ENCODE measurements at regions not wholly inside any gene's neighbourhood (a gene's known extent, or its start where the extent isn't known, plus 50 kb on each side); places are given as distances from the start of the nearest gene placed in this dataset.
"Not testable (repeated sequence)": the region's sequence is repeated elsewhere in the genome, so short reads cannot be mapped to it uniquely, and the experiment has no call there.

- not testable (repeated sequence) for DNase-seq (ENCODE audit: low spot score in 2 of 2); H3K4me1 ChIP-seq; H3K4me3 ChIP-seq; H3K36me3 ChIP-seq; H3K27ac ChIP-seq; H3K27me3 ChIP-seq
- H3K9me3 ChIP-seq = peaks cover 0 to 68% (median 0%) of the 10 kb centered on the region in 4 donors
- WGBS, 2 donors = 49 to 50% methylated on average over 10 of the region's 10 CpGs
These were observed 388.1 kb upstream of the SPATA31A5 start for GRCh38 chr9:60525879-60526686.

DNA sequence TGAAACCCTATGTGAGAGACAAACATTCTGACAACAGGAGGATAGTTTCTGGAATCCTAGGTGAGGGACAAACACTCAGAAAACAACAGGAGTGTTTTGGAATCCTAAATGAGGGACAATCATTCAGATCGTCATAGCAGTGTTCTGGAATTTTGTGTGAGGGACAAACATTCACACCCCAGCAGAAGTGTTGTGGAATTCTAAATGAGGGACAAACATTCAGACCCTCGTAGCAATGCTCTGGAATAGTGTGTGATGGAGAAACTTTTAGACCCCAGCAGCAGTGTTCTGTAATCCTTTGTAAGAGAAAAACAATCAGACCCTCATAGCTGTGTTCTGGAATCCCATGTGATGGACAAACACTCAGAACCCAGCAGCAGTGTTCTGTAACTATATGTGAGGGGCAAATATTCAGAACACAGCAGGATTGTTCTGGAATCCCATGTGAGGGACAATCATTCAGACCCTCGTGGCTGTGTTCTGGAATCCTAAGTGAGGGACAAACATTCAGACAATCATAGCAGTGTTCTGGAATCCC is 387.4 kb upstream of the SPATA31A5 start:
- not testable (repeated sequence) for H3K4me1 ChIP-seq; H3K36me3 ChIP-seq; H3K4me3 ChIP-seq; H3K27me3 ChIP-seq; DNase-seq (ENCODE audit: low spot score in 2 of 2); H3K27ac ChIP-seq
- H3K9me3 ChIP-seq = peaks cover 0 to 63% (median 0%) of the 10 kb centered on the region in 4 donors
- 57 to 59% methylated on average over 3 of the region's 3 CpGs for WGBS, 2 donors

DNA sequence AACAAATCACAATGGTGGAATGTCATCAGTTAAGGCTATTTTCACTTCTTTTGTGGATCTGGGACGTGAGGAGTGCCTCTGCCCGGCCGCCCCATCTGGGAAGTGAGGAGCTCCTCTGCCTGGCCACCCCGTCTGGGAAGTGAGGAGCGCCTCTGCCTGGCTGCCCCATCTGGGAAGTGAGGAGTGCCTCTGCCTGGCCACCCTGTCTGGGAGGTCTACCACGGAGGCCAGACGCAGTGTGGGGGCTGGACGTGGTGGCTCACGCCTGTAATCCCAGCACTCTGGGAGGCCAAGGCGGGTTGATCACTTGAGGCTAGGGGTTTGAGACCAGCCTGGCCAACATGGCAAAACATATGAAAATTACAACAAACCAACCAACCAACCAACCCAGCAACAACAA is 369.7 kb upstream of the SPATA31A5 start:
- not testable (repeated sequence) for H3K27ac ChIP-seq; H3K27me3 ChIP-seq; H3K4me3 ChIP-seq; H3K36me3 ChIP-seq; H3K4me1 ChIP-seq; DNase-seq (ENCODE audit: low spot score in 2 of 2)
- 86 to 89% methylated on average over 10 of the region's 10 CpGs for WGBS, 2 donors
- H3K9me3 ChIP-seq = peaks cover 0 to 49% (median 2%) of the 10 kb centered on the region in 4 donors

GRCh38 chr9:60545346-60545877 is 368.8 kb upstream of the SPATA31A5 start:
- Histone ChIP-seq H3K4me3 (no peak overlapping the region), H3K9me3 (peaks cover 0 to 49% (median 2%) of the 10 kb centered on the region in 4 donors), H3K27me3 (no peaks in the 10 kb centered on the region), H3K4me1 (no peaks in the 10 kb centered on the region), H3K27ac (no peak overlapping the region), H3K36me3 (no peaks in the 10 kb centered on the region)
- TF ChIP-seq POLR2A (IDR thresholded peaks at IDR 0.05) (no peak), EP300 (IDR thresholded peaks at IDR 0.05) (no peak)
- TF ChIP-seq, protein P1, sequence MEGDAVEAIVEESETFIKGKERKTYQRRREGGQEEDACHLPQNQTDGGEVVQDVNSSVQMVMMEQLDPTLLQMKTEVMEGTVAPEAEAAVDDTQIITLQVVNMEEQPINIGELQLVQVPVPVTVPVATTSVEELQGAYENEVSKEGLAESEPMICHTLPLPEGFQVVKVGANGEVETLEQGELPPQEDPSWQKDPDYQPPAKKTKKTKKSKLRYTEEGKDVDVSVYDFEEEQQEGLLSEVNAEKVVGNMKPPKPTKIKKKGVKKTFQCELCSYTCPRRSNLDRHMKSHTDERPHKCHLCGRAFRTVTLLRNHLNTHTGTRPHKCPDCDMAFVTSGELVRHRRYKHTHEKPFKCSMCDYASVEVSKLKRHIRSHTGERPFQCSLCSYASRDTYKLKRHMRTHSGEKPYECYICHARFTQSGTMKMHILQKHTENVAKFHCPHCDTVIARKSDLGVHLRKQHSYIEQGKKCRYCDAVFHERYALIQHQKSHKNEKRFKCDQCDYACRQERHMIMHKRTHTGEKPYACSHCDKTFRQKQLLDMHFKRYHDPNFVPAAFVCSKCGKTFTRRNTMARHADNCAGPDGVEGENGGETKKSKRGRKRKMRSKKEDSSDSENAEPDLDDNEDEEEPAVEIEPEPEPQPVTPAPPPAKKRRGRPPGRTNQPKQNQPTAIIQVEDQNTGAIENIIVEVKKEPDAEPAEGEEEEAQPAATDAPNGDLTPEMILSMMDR (IDR thresholded peaks at IDR 0.05) = no peak
- 87 to 91% methylated on average over 10 to 16 of the region's 19 CpGs for WGBS, 2 donors
- no peak for DNase-seq (ENCODE audit: low spot score in 2 of 2)

DNA sequence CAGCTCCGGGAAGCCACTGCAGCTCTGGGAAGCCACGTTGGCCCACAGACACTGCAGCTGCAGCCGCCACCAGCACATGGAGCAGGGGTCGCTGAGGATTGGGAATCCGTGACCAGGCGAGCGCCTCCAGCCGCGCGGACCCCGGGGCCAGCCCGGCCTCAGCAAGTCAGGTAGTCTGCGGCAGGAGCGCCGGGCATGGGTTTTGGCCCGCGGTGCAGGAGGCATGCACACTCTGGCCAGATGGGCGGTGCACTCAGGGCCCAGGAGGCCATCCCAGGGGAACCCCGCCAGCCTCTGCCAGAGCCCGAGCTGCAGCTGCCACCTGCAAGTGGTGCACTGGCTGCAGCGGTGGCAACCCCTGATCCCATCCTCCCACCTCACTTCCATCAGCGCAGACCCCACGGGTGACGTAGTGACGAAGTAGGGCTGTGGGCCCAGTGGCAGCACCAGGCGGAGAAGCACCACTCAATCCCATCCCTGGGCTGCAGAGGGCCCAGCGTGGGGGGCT is 368.3 kb upstream of the SPATA31A5 start:
- Histone ChIP-seq H3K27me3 (no peaks in the 10 kb centered on the region), H3K4me3 (no peak overlapping the region), H3K9me3 (peaks cover 0 to 49% (median 2%) of the 10 kb centered on the region in 4 donors), H3K36me3 (no peaks in the 10 kb centered on the region), H3K27ac (no peak overlapping the region), H3K4me1 (no peaks in the 10 kb centered on the region)
- DNase-seq (ENCODE audit: low spot score in 2 of 2) = no peak
- 96 to 100% methylated on average over 1 to 12 of the region's 27 CpGs for WGBS, 2 donors
- TF ChIP-seq EP300 (IDR thresholded peaks at IDR 0.05) = no peak
- TF ChIP-seq POLR2A (IDR thresholded peaks at IDR 0.05) = no peak
- TF ChIP-seq, protein P1 (IDR thresholded peaks at IDR 0.05) = no peak

- peaks cover 0 to 49% (median 2%) of the 10 kb centered on the region in 4 donors for H3K9me3 ChIP-seq
- H3K4me3 ChIP-seq = no peak overlapping the region
- 94 to 95% methylated on average over 16 to 19 of the region's 19 CpGs for WGBS, 2 donors
- DNase-seq (ENCODE audit: low spot score in 2 of 2) = no peak
- no peaks in the 10 kb centered on the region for H3K4me1 ChIP-seq
- no peaks in the 10 kb centered on the region for H3K36me3 ChIP-seq
- H3K27ac ChIP-seq = no peak overlapping the region
- TF ChIP-seq EP300 (IDR thresholded peaks at IDR 0.05) (no peak), POLR2A (IDR thresholded peaks at IDR 0.05) (no peak)
- TF ChIP-seq, protein P1 (IDR thresholded peaks at IDR 0.05) = no peak
- H3K27me3 ChIP-seq = no peaks in the 10 kb centered on the region
These were observed 367.8 kb upstream of the SPATA31A5 start for GRCh38 chr9:60546406-60546805.

- not testable (repeated sequence) for H3K27ac ChIP-seq; H3K27me3 ChIP-seq; H3K36me3 ChIP-seq; DNase-seq (ENCODE audit: low spot score in 2 of 2); H3K4me3 ChIP-seq; H3K4me1 ChIP-seq
- H3K9me3 ChIP-seq = peaks cover 0 to 45% (median 2%) of the 10 kb centered on the region in 4 donors
- 93 to 94% methylated on average over 18 of the region's 18 CpGs for WGBS, 2 donors
These were observed 367.2 kb upstream of the SPATA31A5 start for GRCh38 chr9:60546990-60547389.
